Muscle layer of duodenum (tissue), 2 donors: ENCODE measurements at regions not wholly inside any gene's neighbourhood (a gene's known extent, or its start where the extent isn't known, plus 50 kb on each side); places are given as distances from the start of the nearest gene placed in this dataset.

Source experiments
- H3K27ac ChIP-seq: one replicate; pipeline ENCODE4 v1.7.0; 2013; ENCODE audit warnings: mild to moderate bottlenecking, low read length
- H3K27me3 ChIP-seq: one replicate; pipeline ENCODE4 v1.7.0; 2013; ENCODE audit warnings: low read depth, mild to moderate bottlenecking, control low read depth, low read length
- H3K36me3 ChIP-seq, 2 donors: one replicate each; pipeline ENCODE4 v1.7.0; 2013; ENCODE audit warnings: low read length in 2 of 2, control low read depth in 1 of 2, mild to moderate bottlenecking in 1 of 2; ENCODE audit not compliant: insufficient read depth in 2 of 2, control insufficient read depth in 1 of 2
- H3K4me1 ChIP-seq, 2 donors: one replicate each; pipeline ENCODE4 v1.7.0; 2013; ENCODE audit warnings: low read length in 2 of 2, mild to moderate bottlenecking in 2 of 2, control low read depth in 1 of 2, moderate library complexity in 1 of 2; ENCODE audit not compliant: insufficient read depth in 2 of 2, control insufficient read depth in 1 of 2
- H3K4me3 ChIP-seq, 2 donors: one replicate each; pipeline ENCODE4 v1.7.0; 2013; ENCODE audit warnings: low read length in 2 of 2, low read depth in 1 of 2, mild to moderate bottlenecking in 1 of 2
- H3K9me3 ChIP-seq, 2 donors: one replicate each; pipeline ENCODE4 v1.7.0; 2013; ENCODE audit warnings: low read length in 2 of 2, control low read depth in 1 of 2, mild to moderate bottlenecking in 1 of 2; ENCODE audit not compliant: control insufficient read depth in 1 of 2
- donor health status: healthy.

GRCh38 chr2:226405465-226405864, 394.2 kb downstream of the IRS1 start:
- H3K4me3 ChIP-seq = no peak overlapping the region
- no peak overlapping the region for H3K27ac ChIP-seq
- H3K9me3 ChIP-seq = no peaks in the 10 kb centered on the region

GRCh38 chr2:226403369-226403768, 396.3 kb downstream of the IRS1 start:
- H3K4me3 ChIP-seq = no peak overlapping the region
- H3K27ac ChIP-seq = no peak overlapping the region
- peaks cover 0 to 10% of the 10 kb centered on the region in 2 donors for H3K4me1 ChIP-seq
- no peaks in the 10 kb centered on the region for H3K36me3 ChIP-seq
- no peaks in the 10 kb centered on the region for H3K27me3 ChIP-seq
- no peaks in the 10 kb centered on the region for H3K9me3 ChIP-seq

More at GRCh38 chr2:226405465-226405864, 394.2 kb downstream of the IRS1 start:
- Histone ChIP-seq H3K27me3 (no peaks in the 10 kb centered on the region), H3K4me1 (peaks cover 0 to 10% of the 10 kb centered on the region in 2 donors), H3K36me3 (no peaks in the 10 kb centered on the region)

- Histone ChIP-seq H3K27ac (no peak overlapping the region), H3K4me1 (no peaks in the 10 kb centered on the region), H3K36me3 (no peaks in the 10 kb centered on the region), H3K27me3 (no peaks in the 10 kb centered on the region), H3K9me3 (no peaks in the 10 kb centered on the region), H3K4me3 (no peak overlapping the region)
Observed at GRCh38 chr2:226399006-226399405, 400.6 kb downstream of the IRS1 start.

- Histone ChIP-seq H3K36me3 (no peaks in the 10 kb centered on the region), H3K27me3 (no peaks in the 10 kb centered on the region), H3K9me3 (no peaks in the 10 kb centered on the region), H3K27ac (no peak overlapping the region), H3K4me3 (no peak overlapping the region), H3K4me1 (no peaks in the 10 kb centered on the region)
Observed at GRCh38 chr2:226398580-226398979, 401.0 kb downstream of the IRS1 start.

- H3K36me3 ChIP-seq = no peaks in the 10 kb centered on the region
- no peak overlapping the region for H3K4me3 ChIP-seq
- no peaks in the 10 kb centered on the region for H3K27me3 ChIP-seq
- H3K4me1 ChIP-seq = no peaks in the 10 kb centered on the region
- H3K27ac ChIP-seq = no peak overlapping the region
- no peaks in the 10 kb centered on the region for H3K9me3 ChIP-seq
Observed at GRCh38 chr2:226396541-226396940, 403.1 kb downstream of the IRS1 start.

- no peak overlapping the region for H3K27ac ChIP-seq
- no peaks in the 10 kb centered on the region for H3K36me3 ChIP-seq
- H3K27me3 ChIP-seq = no peaks in the 10 kb centered on the region
- no peaks in the 10 kb centered on the region for H3K9me3 ChIP-seq
- H3K4me3 ChIP-seq = no peak overlapping the region
- no peaks in the 10 kb centered on the region for H3K4me1 ChIP-seq
Observed at GRCh38 chr2:226387499-226387942, 412.1 kb downstream of the IRS1 start.

- Histone ChIP-seq H3K4me3 (no peak overlapping the region), H3K4me1 (no peaks in the 10 kb centered on the region), H3K27me3 (no peaks in the 10 kb centered on the region), H3K36me3 (no peaks in the 10 kb centered on the region), H3K9me3 (no peaks in the 10 kb centered on the region), H3K27ac (no peak overlapping the region)
Observed at GRCh38 chr2:226383461-226383860, 416.2 kb downstream of the IRS1 start.

- Histone ChIP-seq H3K27ac (no peak overlapping the region), H3K9me3 (no peaks in the 10 kb centered on the region), H3K4me1 (no peaks in the 10 kb centered on the region), H3K27me3 (no peaks in the 10 kb centered on the region), H3K4me3 (no peak overlapping the region), H3K36me3 (no peaks in the 10 kb centered on the region)
Observed at GRCh38 chr2:226380679-226381078, 418.9 kb downstream of the IRS1 start.

GRCh38 chr2:226378753-226379705, 420.6 kb downstream of the IRS1 start:
- Histone ChIP-seq H3K27ac (no peak overlapping the region), H3K36me3 (no peaks in the 10 kb centered on the region), H3K9me3 (no peaks in the 10 kb centered on the region), H3K27me3 (no peaks in the 10 kb centered on the region), H3K4me1 (no peaks in the 10 kb centered on the region), H3K4me3 (no peak overlapping the region)

- Histone ChIP-seq H3K27ac (no peak overlapping the region), H3K36me3 (no peaks in the 10 kb centered on the region), H3K27me3 (no peaks in the 10 kb centered on the region), H3K4me1 (no peaks in the 10 kb centered on the region), H3K9me3 (no peaks in the 10 kb centered on the region), H3K4me3 (no peak overlapping the region)
Observed at GRCh38 chr2:226376516-226377180, 423.0 kb downstream of the IRS1 start.

- Histone ChIP-seq H3K27me3 (no peaks in the 10 kb centered on the region), H3K36me3 (no peaks in the 10 kb centered on the region), H3K27ac (no peak overlapping the region), H3K4me1 (no peaks in the 10 kb centered on the region), H3K9me3 (peaks cover 0 to 2% of the 10 kb centered on the region in 2 donors), H3K4me3 (no peak overlapping the region)
Observed at GRCh38 chr2:226366920-226367319, 432.7 kb downstream of the IRS1 start.
